ENCODE measurements at regions not wholly inside any gene's neighbourhood (a gene's known extent, or its start where the extent isn't known, plus 50 kb on each side); places are given as distances from the start of the nearest gene placed in this dataset.

- Mint-ChIP-seq H3K27me3 (ENCODE audit: insufficient read depth, low read depth, poor library complexity) (peaks cover 2% of the 10 kb centered on the region), H3K36me3 (ENCODE audit: low read depth) (no peaks in the 10 kb centered on the region), H3K4me3 (no peak overlapping the region), H3K9me3 (no peaks in the 10 kb centered on the region), H3K27ac (no peak overlapping the region), H3K4me1 (no peaks in the 10 kb centered on the region)
- Histone ChIP-seq H3K4me3 (no peak overlapping the region), H2AFZ (no peak overlapping the region), H3K27me3 (ENCODE audit: insufficient read depth) (no peaks in the 10 kb centered on the region), H3F3A (replicated peaks; ENCODE audit: low read depth) (no peaks in the 10 kb centered on the region), H3K4me1 (ENCODE audit: insufficient read depth) (no peaks in the 10 kb centered on the region), H3K79me2 (replicated peaks; ENCODE audit: insufficient read depth) (no peaks in the 10 kb centered on the region), H4K20me1 (replicated peaks; ENCODE audit: insufficient read depth) (no peaks in the 10 kb centered on the region), H3K4me2 (no peak overlapping the region), H3K9me2 (ENCODE audit: insufficient read depth) (no peaks in the 10 kb centered on the region), H3K36me3 (ENCODE audit: insufficient read depth) (no peaks in the 10 kb centered on the region; the same call in 1 of the 2 replicates), H3K27ac (ENCODE audit: low read depth) (no peak overlapping the region)
- TF ChIP-seq, protein P1, sequence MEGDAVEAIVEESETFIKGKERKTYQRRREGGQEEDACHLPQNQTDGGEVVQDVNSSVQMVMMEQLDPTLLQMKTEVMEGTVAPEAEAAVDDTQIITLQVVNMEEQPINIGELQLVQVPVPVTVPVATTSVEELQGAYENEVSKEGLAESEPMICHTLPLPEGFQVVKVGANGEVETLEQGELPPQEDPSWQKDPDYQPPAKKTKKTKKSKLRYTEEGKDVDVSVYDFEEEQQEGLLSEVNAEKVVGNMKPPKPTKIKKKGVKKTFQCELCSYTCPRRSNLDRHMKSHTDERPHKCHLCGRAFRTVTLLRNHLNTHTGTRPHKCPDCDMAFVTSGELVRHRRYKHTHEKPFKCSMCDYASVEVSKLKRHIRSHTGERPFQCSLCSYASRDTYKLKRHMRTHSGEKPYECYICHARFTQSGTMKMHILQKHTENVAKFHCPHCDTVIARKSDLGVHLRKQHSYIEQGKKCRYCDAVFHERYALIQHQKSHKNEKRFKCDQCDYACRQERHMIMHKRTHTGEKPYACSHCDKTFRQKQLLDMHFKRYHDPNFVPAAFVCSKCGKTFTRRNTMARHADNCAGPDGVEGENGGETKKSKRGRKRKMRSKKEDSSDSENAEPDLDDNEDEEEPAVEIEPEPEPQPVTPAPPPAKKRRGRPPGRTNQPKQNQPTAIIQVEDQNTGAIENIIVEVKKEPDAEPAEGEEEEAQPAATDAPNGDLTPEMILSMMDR (conservative IDR thresholded peaks at IDR 0.05; ENCODE audit: low read depth in 2 of 2): no peak
- TF ChIP-seq ZNF331 (CRISPR knock-in tag; IDR thresholded peaks at IDR 0.05; ENCODE audit: low read depth) (no peak), ETS1 (IDR thresholded peaks at IDR 0.05) (no peak), ZNF114 (CRISPR knock-in tag; IDR thresholded peaks at IDR 0.05) (no peak), POLR2AphosphoS5 (IDR thresholded peaks at IDR 0.05; ENCODE audit: low read depth) (no peak), NANOG (IDR thresholded peaks at IDR 0.05; ENCODE audit: borderline replicate concordance) (no peak), EZH2phosphoT487 (IDR thresholded peaks at IDR 0.05; ENCODE audit: unreplicated experiment) (no peak), CREB1 (CRISPR knock-in tag; IDR thresholded peaks at IDR 0.05; ENCODE audit: low read depth) (no peak), JUNB (IDR thresholded peaks at IDR 0.05; ENCODE audit: unreplicated experiment) (no peak), STAT1 (IDR thresholded peaks at IDR 0.05; ENCODE audit: unreplicated experiment) (no peak), EZH2 (IDR thresholded peaks at IDR 0.05; ENCODE audit: low read depth, unreplicated experiment) (no peak), ZNF462 (CRISPR knock-in tag; IDR thresholded peaks at IDR 0.05) (no peak)
- TF ChIP-seq, protein P2, sequence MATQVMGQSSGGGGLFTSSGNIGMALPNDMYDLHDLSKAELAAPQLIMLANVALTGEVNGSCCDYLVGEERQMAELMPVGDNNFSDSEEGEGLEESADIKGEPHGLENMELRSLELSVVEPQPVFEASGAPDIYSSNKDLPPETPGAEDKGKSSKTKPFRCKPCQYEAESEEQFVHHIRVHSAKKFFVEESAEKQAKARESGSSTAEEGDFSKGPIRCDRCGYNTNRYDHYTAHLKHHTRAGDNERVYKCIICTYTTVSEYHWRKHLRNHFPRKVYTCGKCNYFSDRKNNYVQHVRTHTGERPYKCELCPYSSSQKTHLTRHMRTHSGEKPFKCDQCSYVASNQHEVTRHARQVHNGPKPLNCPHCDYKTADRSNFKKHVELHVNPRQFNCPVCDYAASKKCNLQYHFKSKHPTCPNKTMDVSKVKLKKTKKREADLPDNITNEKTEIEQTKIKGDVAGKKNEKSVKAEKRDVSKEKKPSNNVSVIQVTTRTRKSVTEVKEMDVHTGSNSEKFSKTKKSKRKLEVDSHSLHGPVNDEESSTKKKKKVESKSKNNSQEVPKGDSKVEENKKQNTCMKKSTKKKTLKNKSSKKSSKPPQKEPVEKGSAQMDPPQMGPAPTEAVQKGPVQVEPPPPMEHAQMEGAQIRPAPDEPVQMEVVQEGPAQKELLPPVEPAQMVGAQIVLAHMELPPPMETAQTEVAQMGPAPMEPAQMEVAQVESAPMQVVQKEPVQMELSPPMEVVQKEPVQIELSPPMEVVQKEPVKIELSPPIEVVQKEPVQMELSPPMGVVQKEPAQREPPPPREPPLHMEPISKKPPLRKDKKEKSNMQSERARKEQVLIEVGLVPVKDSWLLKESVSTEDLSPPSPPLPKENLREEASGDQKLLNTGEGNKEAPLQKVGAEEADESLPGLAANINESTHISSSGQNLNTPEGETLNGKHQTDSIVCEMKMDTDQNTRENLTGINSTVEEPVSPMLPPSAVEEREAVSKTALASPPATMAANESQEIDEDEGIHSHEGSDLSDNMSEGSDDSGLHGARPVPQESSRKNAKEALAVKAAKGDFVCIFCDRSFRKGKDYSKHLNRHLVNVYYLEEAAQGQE (IDR thresholded peaks at IDR 0.05; ENCODE audit: unreplicated experiment): no peak
- no peak for DNase-seq (ENCODE audit: low spot score)
- ATAC-seq: no peak
These were observed 1384.0 kb downstream of the BRD1 start for GRCh38 chr22:48443680-48444079.

Measured in GM23338 (cell line).